HG02763 (cell line): ENCODE measurements at regions not wholly inside any gene's neighbourhood (a gene's known extent, or its start where the extent isn't known, plus 50 kb on each side); places are given as distances from the start of the nearest gene placed in this dataset.
"Not testable (repeated sequence)": the region's sequence is repeated elsewhere in the genome, so short reads cannot be mapped to it uniquely, and the experiment has no call there.

ENCODE experiments used
- ATAC-seq: cut with Tn5 transposase; IDR thresholded peaks from one replicate; pipeline ENCODE4 v1.9.1; 2021; ENCODE audit warnings: mild to moderate bottlenecking, moderate library complexity; ENCODE audit not compliant: unreplicated experiment

DNA sequence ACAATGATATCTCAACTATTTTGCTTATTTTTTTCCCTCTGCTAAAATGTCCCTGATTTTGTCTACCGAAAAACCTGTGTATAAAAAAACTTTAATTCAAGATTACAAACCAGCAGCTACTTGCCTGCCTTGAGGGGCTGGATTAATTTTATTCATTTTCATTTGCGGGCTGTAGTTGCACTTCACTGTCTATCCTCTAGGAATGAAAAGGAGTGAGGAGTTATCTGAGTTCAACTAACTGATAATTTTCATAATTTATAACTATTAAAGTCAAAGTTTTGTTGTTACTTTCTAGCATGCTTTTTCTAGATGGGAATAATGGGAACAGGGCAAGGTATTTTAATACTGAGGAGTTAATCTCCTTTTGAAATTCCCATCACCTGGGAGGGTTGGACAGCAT lies 50.3 kb upstream of the AGTPBP1 start:
- not testable (repeated sequence) for ATAC-seq

- not testable (repeated sequence) for ATAC-seq
These were observed 61.4 kb upstream of the AGTPBP1 start for GRCh38 chr9:85802978-85803695.

DNA sequence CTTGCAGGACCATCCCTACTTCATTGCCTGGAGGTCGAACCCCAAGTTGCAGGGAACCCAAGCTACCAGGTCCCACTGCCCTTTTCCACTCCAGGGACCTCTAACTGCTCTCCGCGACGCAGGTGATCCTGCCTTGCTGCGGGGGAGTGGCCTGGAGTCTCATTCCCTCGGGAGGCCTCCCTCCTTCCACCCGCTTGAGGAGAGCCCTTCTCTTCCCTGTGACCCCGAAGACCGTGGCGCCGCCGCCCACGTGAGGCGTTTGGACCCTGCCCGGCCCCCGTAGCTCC lies 63.0 kb upstream of the AGTPBP1 start:
- ATAC-seq = not testable (repeated sequence)

DNA sequence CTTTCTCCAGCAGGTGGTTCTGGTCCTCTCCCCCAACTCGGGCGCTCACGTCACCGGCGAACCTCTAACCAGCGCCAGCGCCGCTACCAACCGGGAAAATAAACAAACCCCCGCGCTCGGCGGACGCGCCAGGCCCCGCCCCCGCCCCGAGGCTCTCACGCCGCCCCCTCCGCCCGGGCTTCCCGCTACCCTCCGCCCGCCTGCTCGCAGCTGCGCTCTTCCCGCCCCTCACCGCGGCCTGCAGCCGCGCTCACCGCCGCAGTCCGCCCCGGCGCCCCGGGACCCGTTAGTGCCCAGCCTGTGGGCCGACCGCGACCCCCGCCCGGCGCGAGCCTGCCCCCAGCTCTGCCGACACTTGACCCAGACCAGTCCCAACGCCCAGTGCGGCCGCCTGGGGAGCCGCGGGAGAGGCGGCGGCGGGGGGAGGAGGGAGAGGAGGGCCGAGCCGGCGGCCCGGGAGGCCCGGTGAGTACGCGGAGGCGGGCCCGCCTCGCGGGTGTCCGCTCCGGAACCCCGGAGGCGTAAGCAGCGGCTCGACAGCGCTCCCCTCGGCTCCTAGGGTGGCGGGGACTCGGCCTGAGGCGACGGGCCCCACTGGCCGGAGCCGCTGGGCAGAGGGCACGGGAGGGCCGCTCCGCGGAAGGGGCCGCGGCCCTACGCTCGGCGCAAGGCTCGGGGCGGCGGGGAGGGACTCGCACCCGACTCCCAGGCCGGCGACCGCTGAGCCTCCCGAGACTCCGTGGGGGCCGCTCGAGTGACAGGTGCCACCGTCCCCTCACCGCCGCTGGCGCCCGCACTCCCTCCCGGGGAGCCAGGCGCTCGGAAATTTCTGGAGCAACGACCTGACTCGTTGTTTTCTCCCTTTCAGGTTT lies 63.6 kb upstream of the AGTPBP1 start:
- peak; percentile 71 for ATAC-seq

- not testable (repeated sequence) for ATAC-seq
These were observed 66.6 kb upstream of the AGTPBP1 start for GRCh38 chr9:85808329-85808728.

GRCh38 chr9:85813388-85813787 lies 71.6 kb upstream of the AGTPBP1 start:
- not testable (repeated sequence) for ATAC-seq

DNA sequence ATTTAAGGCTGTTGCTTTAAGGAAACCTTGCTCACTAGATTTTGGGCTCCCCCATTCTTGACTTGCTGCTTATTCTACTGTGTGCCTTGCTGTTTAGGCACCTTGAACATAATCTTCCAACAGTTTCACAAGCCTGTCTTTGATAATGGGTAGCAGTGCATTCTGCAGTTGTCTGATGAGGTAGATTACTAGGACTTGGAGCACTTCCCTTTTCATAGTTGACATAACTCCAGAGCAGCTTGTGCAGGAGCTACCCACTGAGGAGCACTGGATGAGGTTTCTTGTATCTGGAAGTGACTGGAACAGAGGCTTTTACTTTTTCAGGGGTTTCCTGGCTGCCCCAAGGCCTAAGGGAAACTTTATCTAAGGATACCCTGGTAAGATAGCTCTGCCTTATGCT lies 73.0 kb upstream of the AGTPBP1 start:
- ATAC-seq = not testable (repeated sequence)

GRCh38 chr9:85818971-85819370 lies 77.2 kb upstream of the AGTPBP1 start:
- not testable (repeated sequence) for ATAC-seq

DNA sequence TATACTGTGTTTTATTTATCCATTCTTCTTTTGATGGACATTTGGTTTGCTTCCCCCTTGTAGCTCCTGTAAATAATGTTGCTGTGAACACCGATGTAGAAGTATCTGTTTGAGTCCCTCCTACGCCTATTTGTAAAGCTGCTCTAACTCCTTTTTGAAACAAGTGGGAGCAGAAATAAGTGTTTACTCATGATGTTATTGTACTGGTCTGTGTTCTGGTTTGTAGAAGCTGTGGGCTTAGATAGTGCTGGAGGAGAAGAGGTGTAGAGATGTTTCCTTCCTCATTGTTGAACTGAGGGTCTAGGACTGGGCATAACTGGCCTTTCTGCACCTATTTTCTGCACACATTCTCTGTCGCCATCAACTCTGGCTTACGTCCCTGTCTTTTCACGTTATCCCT lies 78.8 kb upstream of the AGTPBP1 start:
- not testable (repeated sequence) for ATAC-seq

DNA sequence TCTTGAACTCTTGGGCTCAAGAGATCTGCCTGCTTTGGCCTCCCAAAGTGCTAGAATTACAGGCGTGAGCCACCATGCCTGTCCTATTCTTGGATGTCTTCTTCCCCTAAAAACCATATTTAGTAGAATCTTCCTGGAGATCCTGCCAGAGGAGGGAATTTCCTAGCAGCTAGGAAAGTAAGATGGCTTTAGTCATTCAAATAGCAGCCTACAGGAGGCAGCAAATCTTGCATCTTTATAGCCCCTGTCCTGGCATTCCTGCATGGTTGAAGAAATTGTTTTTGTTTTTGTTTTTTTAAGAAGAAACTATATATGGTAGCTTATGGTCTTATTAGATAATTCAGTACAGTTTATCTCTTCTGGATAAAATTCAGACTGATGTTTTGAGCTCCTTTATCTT lies 83.2 kb upstream of the AGTPBP1 start:
- ATAC-seq = not testable (repeated sequence)

DNA sequence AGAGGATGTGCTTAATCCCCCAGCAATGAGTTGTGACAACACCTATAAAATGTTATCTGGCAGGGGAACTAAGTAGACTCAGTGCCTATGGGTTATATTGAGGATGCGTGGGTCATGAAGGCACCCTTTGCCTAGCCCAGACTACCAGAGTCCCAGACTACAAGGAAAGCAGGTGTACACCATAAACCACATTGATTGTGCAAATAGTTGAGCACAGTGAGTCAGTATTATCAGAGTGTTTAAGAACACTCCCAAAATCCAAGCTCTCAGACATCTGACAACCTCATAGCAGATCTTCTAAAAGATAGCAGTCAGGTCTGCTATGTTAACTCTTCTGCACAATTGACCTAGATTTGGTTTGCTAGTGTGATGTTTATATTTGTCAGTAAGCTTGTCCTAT lies 92.8 kb upstream of the AGTPBP1 start:
- ATAC-seq = not testable (repeated sequence)

DNA sequence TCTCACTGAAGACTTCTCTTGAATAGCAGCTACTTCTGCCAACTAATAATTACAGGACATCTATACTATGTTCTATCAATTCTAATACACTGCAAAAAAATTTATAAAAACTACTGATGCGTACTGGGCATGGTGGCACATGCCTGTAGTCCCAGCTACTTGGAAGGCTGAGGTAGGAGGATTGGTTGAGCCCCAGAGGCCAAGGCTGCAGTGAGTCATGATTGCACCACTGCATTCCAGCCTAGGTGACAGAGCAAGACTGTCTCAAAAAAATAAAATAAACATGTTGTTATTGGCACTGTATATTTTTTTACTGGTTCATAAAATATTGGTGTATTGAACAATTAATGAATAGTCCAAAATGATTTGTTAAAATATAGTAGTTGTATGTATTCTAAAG lies 97.0 kb upstream of the NAA35 start:
- ATAC-seq = not testable (repeated sequence)

DNA sequence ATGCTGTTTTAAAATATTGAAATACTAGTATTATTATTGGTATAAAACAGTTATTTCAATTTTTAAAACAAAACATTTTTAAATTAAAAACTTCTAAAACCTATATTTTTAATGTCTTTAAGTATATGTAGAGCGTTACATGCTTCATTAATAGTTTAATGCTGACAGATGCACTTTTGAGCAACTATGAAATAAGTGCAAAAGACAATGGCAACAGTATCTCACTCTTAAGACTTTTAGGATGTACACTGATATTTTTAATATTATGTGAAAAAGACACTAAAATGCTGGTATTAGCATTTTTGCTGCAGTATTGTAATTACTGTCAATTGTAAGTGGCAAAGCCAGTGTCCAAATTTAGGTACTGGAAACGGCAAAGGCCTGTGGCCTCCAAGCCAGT lies 93.2 kb upstream of the NAA35 start:
- ATAC-seq = not testable (repeated sequence)

- ATAC-seq = no peak
These were observed 82.7 kb upstream of the NAA35 start for GRCh38 chr9:85858056-85858750.

DNA sequence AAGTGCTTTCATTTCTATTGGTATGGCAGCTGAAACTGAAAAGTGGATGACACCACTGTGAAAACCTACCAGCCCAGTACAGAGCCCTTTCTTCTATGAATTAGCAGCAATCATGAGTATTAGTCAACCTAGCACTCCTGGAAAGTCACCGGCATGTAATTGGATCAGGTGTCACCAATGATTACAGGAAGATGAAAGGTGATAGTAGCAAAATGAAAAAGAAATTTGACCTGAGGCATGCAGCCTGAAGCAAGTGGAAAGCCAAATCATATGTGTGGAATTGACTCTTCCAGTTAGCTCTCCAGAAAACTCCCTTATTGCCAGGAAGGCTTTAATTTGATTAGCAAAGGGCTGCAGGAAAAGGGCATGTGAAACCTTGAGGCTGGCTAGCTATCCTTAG lies 81.2 kb upstream of the NAA35 start:
- ATAC-seq = no peak

GRCh38 chr9:85861882-85862281 lies 79.1 kb upstream of the NAA35 start:
- ATAC-seq = not testable (repeated sequence)

- ATAC-seq = no peak
These were observed 77.1 kb upstream of the NAA35 start for GRCh38 chr9:85863875-85864274.

- no peak for ATAC-seq
These were observed 69.9 kb upstream of the NAA35 start for GRCh38 chr9:85871008-85871407.

GRCh38 chr9:85871683-85872082 lies 69.3 kb upstream of the NAA35 start:
- ATAC-seq = not testable (repeated sequence)

- ATAC-seq = no peak
These were observed 68.5 kb upstream of the NAA35 start for GRCh38 chr9:85872463-85872862.

GRCh38 chr9:85876628-85877027 lies 64.3 kb upstream of the NAA35 start:
- no peak for ATAC-seq
